K562 (cell line): ENCODE measurements at regions not wholly inside any gene's neighbourhood (a gene's known extent, or its start where the extent isn't known, plus 50 kb on each side); places are given as distances from the start of the nearest gene placed in this dataset.

ENCODE experiments used
- ATAC-seq: fragments of 200-7000 bp; cut with Tn5 transposase; 3 replicates; pipeline ENCODE4 v1.9.1; 2020; ENCODE audit warnings: moderate library complexity
- BruUV-seq: library from RNA; stranded (reverse); fragments of 400-500 nt; replicated peaks from 2 replicates; lab custom pipeline; 2021; lab: Mats Ljungman, UMichigan
- CTCF ChIA-PET: fragments of 300-600 bp; formaldehyde crosslinking; extraction: SDS; loops from one replicate; lab custom pipeline; 2021; ENCODE audit warnings: low intra/inter-chr PET ratio; lab: Yijun Ruan, JAX
- POLR2A ChIA-PET: fragments of 300-600, 350-650 bp; sonication (Branson Sonifier 250); formaldehyde crosslinking; extraction: SDS; loops from one replicate; lab custom pipeline; 2021; ENCODE audit warnings: antibody characterized with exemption, inconsistent platforms; lab: Yijun Ruan, JAX
- DNase-seq, 4 experiments: peaks; one replicate each; pipeline versions ENCODE4 v3.0.0 to v3.0.0-alpha.2; 2011 to 2018; ENCODE audit warnings: low spot score in 3 of 4, mixed read lengths in 3 of 4; ENCODE audit errors: extremely low read depth in 1 of 4
- FAIRE-seq: peaks from 2 replicates; lab custom pipeline; 2011; peaks lifted over from hg19 to GRCh38; lab: Jason Lieb, UNC
- H2AFZ ChIP-seq: 2 replicates; pipeline ENCODE4 v1.6.0; 2011; ENCODE audit warnings: low read depth, low read length, control low read depth, inconsistent platforms
- H3K27ac ChIP-seq: fragments of 200-600 bp; 3 replicates; pipeline ENCODE4 v1.8.0; 2011; ENCODE audit warnings: low read depth, mild to moderate bottlenecking, control low read depth, inconsistent platforms, low read length, moderate library complexity, mixed read lengths; ENCODE audit errors: extremely low read depth
- H3K27me3 ChIP-seq, 2 experiments: fragments of 300-600 bp in 1 of 2; 2 replicates in 1 of 2; 3 replicates in 1 of 2; pipeline versions ENCODE4 v1.6.0 to v1.8.0; 2011; ENCODE audit warnings: inconsistent platforms in 2 of 2, low read length in 2 of 2, mild to moderate bottlenecking in 1 of 2, mixed read lengths in 1 of 2, moderate library complexity in 1 of 2; ENCODE audit not compliant: control insufficient read depth in 2 of 2, insufficient read depth in 2 of 2
- H3K36me3 ChIP-seq: fragments of 300-600 bp; 3 replicates; pipeline ENCODE4 v1.8.0; 2011; ENCODE audit warnings: mild to moderate bottlenecking, low read length, inconsistent platforms; ENCODE audit not compliant: control insufficient read depth, insufficient read depth
- H3K4me1 ChIP-seq, 2 experiments: fragments of 200-600 bp in 1 of 2; replicated peaks in 1 of 2; 2 replicates in 1 of 2; 3 replicates in 1 of 2; pipeline versions ENCODE4 v1.5.1 to v1.8.0; 2011; ENCODE audit warnings: inconsistent platforms in 2 of 2, low read length in 2 of 2, mild to moderate bottlenecking in 1 of 2, mixed read lengths in 1 of 2, moderate library complexity in 1 of 2; ENCODE audit not compliant: control insufficient read depth in 2 of 2, insufficient read depth in 2 of 2
- H3K4me2 ChIP-seq: 2 replicates; pipeline ENCODE4 v1.6.1; 2011; ENCODE audit warnings: low read length, control low read depth, inconsistent platforms, mixed read lengths; ENCODE audit not compliant: insufficient read depth
- H3K4me3 ChIP-seq: fragments of 200-600 bp; sonication (generic), shearing (Covaris generic); 2 replicates; pipeline ENCODE4 v1.5.1; 2016; ENCODE audit warnings: control low read depth, inconsistent platforms
- H3K79me2 ChIP-seq: fragments of 200-600 bp; 3 replicates; pipeline ENCODE4 v1.8.0; 2011; ENCODE audit warnings: low read length, inconsistent platforms; ENCODE audit not compliant: control insufficient read depth, insufficient read depth
- H3K9ac ChIP-seq, 2 experiments: 2 replicates each; pipeline versions ENCODE4 v1.6.0 to v1.6.1; 2011; ENCODE audit warnings: low read depth in 2 of 2, low read length in 2 of 2, control low read depth in 1 of 2, inconsistent platforms in 1 of 2, mild to moderate bottlenecking in 1 of 2, mixed read lengths in 1 of 2; ENCODE audit not compliant: insufficient read depth in 1 of 2
- H3K9me1 ChIP-seq: one replicate; pipeline ENCODE4 v1.6.0; 2011; ENCODE audit warnings: inconsistent platforms, mild to moderate bottlenecking, low read length, moderate library complexity; ENCODE audit not compliant: control insufficient read depth, insufficient read depth
- H3K9me3 ChIP-seq: replicated peaks from 2 replicates; pipeline ENCODE4 v1.5.1; 2011; ENCODE audit warnings: low read depth, low read length, inconsistent platforms; ENCODE audit not compliant: control insufficient read depth, insufficient read depth
- H4K20me1 ChIP-seq: replicated peaks from 2 replicates; pipeline ENCODE4 v1.6.1; 2011; ENCODE audit warnings: low read length, inconsistent platforms, mixed read lengths; ENCODE audit not compliant: control insufficient read depth, insufficient read depth
- DLX4 ChIP-seq: fragments of 250-450 bp; sonication (Bioruptor Pico); IDR thresholded peaks from 2 replicates; pipeline ENCODE4 v1.6.1; 2021; ENCODE audit warnings: mild to moderate bottlenecking
- KDM5B ChIP-seq: fragments of 200-600 bp; sonication (generic); IDR thresholded peaks from 2 replicates; pipeline ENCODE4 v1.6.1; 2012; ENCODE audit warnings: low read depth, mild to moderate bottlenecking, moderate library complexity, low read length, control low read depth, inconsistent platforms; ENCODE audit not compliant: insufficient replicate concordance
- NEUROD1 ChIP-seq: fragments of 150-350 bp; IDR thresholded peaks from 2 replicates; pipeline ENCODE4 v1.6.1; 2014; ENCODE audit warnings: borderline replicate concordance, low read length, low read depth; ENCODE audit not compliant: partially characterized antibody
- WGBS: fragments of 100-300 bp; shearing (Covaris generic); methylation state at CpG from one replicate; pipeline ENCODE4 v1.1.6; 2016; ENCODE audit warnings: low coverage, mixed read lengths; ENCODE audit not compliant: insufficient coverage; ENCODE audit errors: missing lambda C conversion rate; 5-methylcytosine and 5-hydroxymethylcytosine counted together
- in situ Hi-C: fragments of 300-500 bp; cut with MboI; formaldehyde crosslinking; loops from 4 replicates; pipeline ENCODE4 v1.15.0; 2018; ENCODE audit warnings: inconsistent platforms, mixed read lengths
- intact Hi-C: fragments of 100-400 bp; cut with micrococcal nuclease; formaldehyde crosslinking; loops from 2 replicates; pipeline ENCODE4 v1.14.2; 2022

- TF ChIP-seq NEUROD1 = no peak
Measured at GRCh38 chr7:46011059-46011458, 90.0 kb upstream of the IGFBP3 start (continued).

GRCh38 chr7:46009211-46009610 is 88.1 kb upstream of the IGFBP3 start:
- in situ Hi-C loops = no loop called here
- no peak for FAIRE-seq

GRCh38 chr7:46007990-46008643 is 87.0 kb upstream of the IGFBP3 start:
- H3K27ac ChIP-seq = no peak overlapping the region
- WGBS = 0% methylated on average over 6 of the region's 6 CpGs
- no peaks in the 10 kb centered on the region for H3K27me3 ChIP-seq
- no peaks in the 10 kb centered on the region for H3K9me1 ChIP-seq
- H3K36me3 ChIP-seq = no peaks in the 10 kb centered on the region
- H2AFZ ChIP-seq = no peak overlapping the region
- H3K4me2 ChIP-seq = no peak overlapping the region
- no peaks in the 10 kb centered on the region for H3K9me3 ChIP-seq
- DNase-seq (no peak), FAIRE-seq (no peak), ATAC-seq (no peak)
- no peaks in the 10 kb centered on the region for H3K79me2 ChIP-seq
- ChIA-PET CTCF (interaction anchor here (0.7 kb wide), 1 partner anchor 559 kb away, joined by 3 read pairs; no protein-coding TSS in a partner anchor), POLR2A (no interaction called here)
- no peaks in the 10 kb centered on the region for H3K4me1 ChIP-seq
- no peak for TF ChIP-seq DLX4 (CRISPR knock-in tag)
- intact Hi-C loops = no loop called here
- in situ Hi-C loops = no loop called here
- H3K4me3 ChIP-seq = no peak overlapping the region
- H3K9ac ChIP-seq = no peak overlapping the region
- BruUV-seq = no TSS peak
- H4K20me1 ChIP-seq = no peaks in the 10 kb centered on the region

More at GRCh38 chr7:46009211-46009610, 88.1 kb upstream of the IGFBP3 start:
- TF ChIP-seq KDM5B = no peak
- Histone ChIP-seq H2AFZ (no peak overlapping the region), H3K9me3 (no peaks in the 10 kb centered on the region), H3K4me1 (no peaks in the 10 kb centered on the region), H3K9me1 (no peaks in the 10 kb centered on the region), H4K20me1 (no peaks in the 10 kb centered on the region), H3K9ac (no peak overlapping the region), H3K27ac (no peak overlapping the region), H3K4me2 (no peak overlapping the region), H3K36me3 (no peaks in the 10 kb centered on the region), H3K27me3 (no peaks in the 10 kb centered on the region), H3K4me3 (no peak overlapping the region), H3K79me2 (no peaks in the 10 kb centered on the region)
- WGBS = 0% methylated on average over 2 of the region's 2 CpGs
- ATAC-seq (no peak), DNase-seq (no peak)
- no TSS peak for BruUV-seq
- intact Hi-C loops = no loop called here
- CTCF ChIA-PET = no interaction called here
- POLR2A ChIA-PET = no interaction called here
